ENCODE measurements at regions not wholly inside any gene's neighbourhood (a gene's known extent, or its start where the extent isn't known, plus 50 kb on each side); places are given as distances from the start of the nearest gene placed in this dataset.

GRCh38 chr3:147760941-147761340, 351.8 kb downstream of the ZIC1 start:
- no peak for FAIRE-seq

- no peak for FAIRE-seq
These were observed 364.0 kb downstream of the ZIC1 start for GRCh38 chr3:147773116-147773630.

GRCh38 chr3:147775411-147775810, 366.2 kb downstream of the ZIC1 start:
- FAIRE-seq: no peak

- FAIRE-seq: no peak
These were observed 366.8 kb downstream of the ZIC1 start for GRCh38 chr3:147775816-147776530.

- FAIRE-seq: no peak
These were observed 384.7 kb downstream of the ZIC1 start for GRCh38 chr3:147793841-147794240.

- no peak for FAIRE-seq
These were observed 385.4 kb downstream of the ZIC1 start for GRCh38 chr3:147794596-147794995.

- FAIRE-seq: no peak
These were observed 386.3 kb downstream of the ZIC1 start for GRCh38 chr3:147795418-147795817.

- FAIRE-seq: no peak
These were observed 387.9 kb downstream of the ZIC1 start for GRCh38 chr3:147797095-147797494.

GRCh38 chr3:147799601-147800000, 390.4 kb downstream of the ZIC1 start:
- FAIRE-seq: no peak

GRCh38 chr3:147807776-147808175, 398.6 kb downstream of the ZIC1 start:
- no peak for FAIRE-seq

- no peak for FAIRE-seq
These were observed 400.0 kb downstream of the ZIC1 start for GRCh38 chr3:147809206-147809605.

- FAIRE-seq: no peak
These were observed 403.2 kb downstream of the ZIC1 start for GRCh38 chr3:147812186-147812911.

GRCh38 chr3:147813256-147813655, 404.1 kb downstream of the ZIC1 start:
- no peak for FAIRE-seq

- FAIRE-seq: no peak
These were observed 407.6 kb downstream of the ZIC1 start for GRCh38 chr3:147816752-147817151.

GRCh38 chr3:147832611-147833010, 423.4 kb downstream of the ZIC1 start:
- no peak for FAIRE-seq

GRCh38 chr3:147836330-147836729, 427.2 kb downstream of the ZIC1 start:
- no peak for FAIRE-seq

GRCh38 chr3:147838652-147839051, 429.5 kb downstream of the ZIC1 start:
- FAIRE-seq: no peak

- no peak for FAIRE-seq
These were observed 434.2 kb downstream of the ZIC1 start for GRCh38 chr3:147843331-147843730.

- no peak for FAIRE-seq
These were observed 437.1 kb downstream of the ZIC1 start for GRCh38 chr3:147846293-147846692.

GRCh38 chr3:147846854-147847478, 437.8 kb downstream of the ZIC1 start:
- no peak for FAIRE-seq

GRCh38 chr3:147851062-147851461, 441.9 kb downstream of the ZIC1 start:
- no peak for FAIRE-seq

GRCh38 chr3:147854542-147854941, 445.4 kb downstream of the ZIC1 start:
- FAIRE-seq: no peak

GRCh38 chr3:147864754-147865354, 455.7 kb downstream of the ZIC1 start:
- FAIRE-seq: no peak

Measured in A204.1 (cell line).